ENCODE measurements at regions not wholly inside any gene's neighbourhood (a gene's known extent, or its start where the extent isn't known, plus 50 kb on each side); places are given as distances from the start of the nearest gene placed in this dataset.
"Not testable (repeated sequence)": the region's sequence is repeated elsewhere in the genome, so short reads cannot be mapped to it uniquely, and the experiment has no call there.

- no peaks in the 10 kb centered on the region for H3K36me3 ChIP-seq (ENCODE audit: insufficient read depth, insufficient read length, low read length)
- H3K27me3 ChIP-seq (ENCODE audit: insufficient read depth, insufficient read length): no peaks in the 10 kb centered on the region
- TF ChIP-seq YY1 (IDR thresholded peaks at IDR 0.05; ENCODE audit: insufficient read depth, insufficient read length): no peak
- no peak for TF ChIP-seq ZNF274 (IDR thresholded peaks at IDR 0.05; ENCODE audit: low read depth, low read length)
- TF ChIP-seq SUZ12 (IDR thresholded peaks at IDR 0.05; ENCODE audit: extremely low read depth, insufficient read depth, insufficient read length): no peak
- no peaks in the 10 kb centered on the region for H3K4me1 ChIP-seq (ENCODE audit: insufficient read depth, insufficient read length)
- H3K4me3 ChIP-seq (ENCODE audit: insufficient read length, low read depth): no peak overlapping the region
- H3K9ac ChIP-seq (ENCODE audit: insufficient read length, low read depth): no peak overlapping the region
- no peaks in the 10 kb centered on the region for H3K9me3 ChIP-seq (ENCODE audit: insufficient read depth, low read length)
- DNase-seq (ENCODE audit: low read depth, low spot score): no peak
Observed at GRCh38 chr14:22380571-22381407, 208.2 kb downstream of the DAD1 start.

DNA sequence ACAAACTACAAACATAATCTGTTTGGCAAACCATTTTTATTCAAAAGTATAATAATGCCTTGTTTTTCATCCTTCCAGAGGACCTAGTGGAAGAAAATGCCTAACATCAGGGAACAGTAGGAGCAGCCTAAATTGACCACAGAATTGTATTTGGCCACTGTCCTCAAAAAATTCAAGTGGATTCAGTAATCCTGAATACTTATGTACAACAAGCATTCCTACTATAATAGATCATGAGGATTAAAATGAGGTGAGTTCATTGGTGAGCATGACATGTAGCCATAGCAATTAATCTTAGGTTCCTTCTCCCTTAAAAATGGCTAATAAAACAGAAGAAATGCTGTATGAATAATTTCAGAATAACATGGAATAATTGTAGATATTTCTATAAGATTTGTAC, 209.3 kb downstream of the DAD1 start:
- TF ChIP-seq SUZ12 (IDR thresholded peaks at IDR 0.05; ENCODE audit: extremely low read depth, insufficient read depth, insufficient read length) (no peak), ZNF274 (IDR thresholded peaks at IDR 0.05; ENCODE audit: low read depth, low read length) (no peak), YY1 (IDR thresholded peaks at IDR 0.05; ENCODE audit: insufficient read depth, insufficient read length) (no peak)
- H3K27me3 ChIP-seq (ENCODE audit: insufficient read depth, insufficient read length): no peaks in the 10 kb centered on the region
- no peaks in the 10 kb centered on the region for H3K4me1 ChIP-seq (ENCODE audit: insufficient read depth, insufficient read length)

GRCh38 chr14:22378181-22378580, 210.8 kb downstream of the DAD1 start:
- no peaks in the 10 kb centered on the region for H3K4me1 ChIP-seq (ENCODE audit: insufficient read depth, insufficient read length)
- no peaks in the 10 kb centered on the region for H3K27me3 ChIP-seq (ENCODE audit: insufficient read depth, insufficient read length)
- no peak overlapping the region for H3K4me3 ChIP-seq (ENCODE audit: insufficient read length, low read depth)
- H3K9ac ChIP-seq (ENCODE audit: insufficient read length, low read depth): no peak overlapping the region
- H3K36me3 ChIP-seq (ENCODE audit: insufficient read depth, insufficient read length, low read length): no peaks in the 10 kb centered on the region
- no peaks in the 10 kb centered on the region for H3K9me3 ChIP-seq (ENCODE audit: insufficient read depth, low read length)
- no peak for DNase-seq (ENCODE audit: low read depth, low spot score)
- TF ChIP-seq SUZ12 (IDR thresholded peaks at IDR 0.05; ENCODE audit: extremely low read depth, insufficient read depth, insufficient read length) (no peak), YY1 (IDR thresholded peaks at IDR 0.05; ENCODE audit: insufficient read depth, insufficient read length) (no peak), ZNF274 (IDR thresholded peaks at IDR 0.05; ENCODE audit: low read depth, low read length) (no peak)

More for the DNA sequence above, 209.3 kb downstream of the DAD1 start:
- DNase-seq (ENCODE audit: low read depth, low spot score): no peak
- no peaks in the 10 kb centered on the region for H3K9me3 ChIP-seq (ENCODE audit: insufficient read depth, low read length)
- no peaks in the 10 kb centered on the region for H3K36me3 ChIP-seq (ENCODE audit: insufficient read depth, insufficient read length, low read length)
- H3K4me3 ChIP-seq (ENCODE audit: insufficient read length, low read depth): no peak overlapping the region
- no peak overlapping the region for H3K9ac ChIP-seq (ENCODE audit: insufficient read length, low read depth)

DNA sequence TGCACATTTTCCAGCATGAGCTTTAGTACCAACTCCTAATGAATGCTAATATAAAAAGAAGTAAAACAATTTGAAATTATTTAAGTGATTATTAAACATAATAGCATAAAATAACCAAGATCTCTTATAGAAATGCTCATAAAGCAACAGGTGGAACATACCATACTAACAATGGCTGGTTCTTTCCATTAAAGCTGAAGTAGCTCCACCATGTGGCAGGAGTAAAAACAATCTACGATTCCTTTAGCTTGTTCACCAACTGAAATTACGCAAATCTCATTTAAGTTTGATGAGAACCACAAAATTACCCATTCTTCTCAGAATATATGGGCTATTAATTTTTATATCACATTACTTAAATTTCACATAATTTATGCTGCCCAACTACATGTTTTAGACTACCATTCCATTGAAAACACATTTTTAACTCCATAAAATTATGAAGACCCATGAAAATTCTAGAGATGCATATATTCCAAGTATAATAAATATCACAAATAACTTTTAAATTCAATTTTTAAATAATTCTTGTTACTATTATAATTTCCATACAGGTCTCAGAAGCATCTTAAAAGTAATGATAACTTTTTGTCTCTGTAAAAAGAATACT, 213.6 kb downstream of the DAD1 start:
- no peaks in the 10 kb centered on the region for H3K4me1 ChIP-seq (ENCODE audit: insufficient read depth, insufficient read length)
- H3K4me3 ChIP-seq (ENCODE audit: insufficient read length, low read depth): no peak overlapping the region
- no peak overlapping the region for H3K9ac ChIP-seq (ENCODE audit: insufficient read length, low read depth)
- TF ChIP-seq ZNF274 (IDR thresholded peaks at IDR 0.05; ENCODE audit: low read depth, low read length): no peak
- TF ChIP-seq SUZ12 (IDR thresholded peaks at IDR 0.05; ENCODE audit: extremely low read depth, insufficient read depth, insufficient read length): no peak
- no peak for TF ChIP-seq YY1 (IDR thresholded peaks at IDR 0.05; ENCODE audit: insufficient read depth, insufficient read length)
- H3K27me3 ChIP-seq (ENCODE audit: insufficient read depth, insufficient read length): no peaks in the 10 kb centered on the region
- peak; percentile 28 for DNase-seq (ENCODE audit: low read depth, low spot score)
- no peaks in the 10 kb centered on the region for H3K36me3 ChIP-seq (ENCODE audit: insufficient read depth, insufficient read length, low read length)
- H3K9me3 ChIP-seq (ENCODE audit: insufficient read depth, low read length): no peaks in the 10 kb centered on the region

DNA sequence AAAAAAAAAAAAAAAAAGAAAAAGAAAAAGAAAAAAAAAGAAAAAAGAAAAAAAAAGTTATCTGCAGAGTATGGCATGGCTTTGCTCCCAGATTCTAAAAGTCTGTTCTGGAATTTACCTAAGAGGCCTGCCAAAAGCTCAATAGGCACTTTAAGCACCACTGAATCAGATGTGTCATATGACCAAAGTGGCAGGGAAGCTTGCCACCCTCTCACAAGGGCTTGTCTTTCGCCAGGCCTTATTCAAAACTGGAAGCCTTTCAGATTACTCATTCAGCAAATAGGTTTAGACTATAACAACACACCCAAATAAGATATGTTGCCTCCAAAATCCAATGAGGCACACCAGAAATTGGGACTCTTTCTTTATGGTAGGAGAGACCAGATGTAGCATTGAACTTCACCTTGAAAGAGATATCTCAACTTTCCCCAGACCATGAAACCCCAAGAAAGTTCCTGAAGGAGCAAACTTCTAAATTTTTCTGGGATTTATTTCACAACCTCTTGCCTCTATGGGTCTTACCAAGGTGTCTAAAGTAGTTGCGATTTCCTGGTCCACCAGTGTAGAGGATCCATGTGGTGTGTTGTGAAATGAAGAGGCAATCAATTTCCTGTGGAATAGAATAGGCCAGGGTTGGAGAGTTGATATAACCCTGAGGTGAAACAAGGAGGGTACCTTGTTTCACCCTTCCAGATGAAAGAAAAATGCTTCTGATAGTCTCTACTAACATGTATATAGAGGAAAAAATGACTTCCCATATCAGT, 218.8 kb downstream of the DAD1 start:
- DNase-seq (ENCODE audit: low read depth, low spot score): no peak
- TF ChIP-seq SUZ12 (IDR thresholded peaks at IDR 0.05; ENCODE audit: extremely low read depth, insufficient read depth, insufficient read length): no peak
- TF ChIP-seq ZNF274 (IDR thresholded peaks at IDR 0.05; ENCODE audit: low read depth, low read length): no peak
- no peak for TF ChIP-seq YY1 (IDR thresholded peaks at IDR 0.05; ENCODE audit: insufficient read depth, insufficient read length)

GRCh38 chr14:22358726-22359125, 230.3 kb downstream of the DAD1 start:
- DNase-seq (ENCODE audit: low read depth, low spot score): no peak
- H3K9ac ChIP-seq (ENCODE audit: insufficient read length, low read depth): no peak overlapping the region
- H3K27me3 ChIP-seq (ENCODE audit: insufficient read depth, insufficient read length): no peaks in the 10 kb centered on the region
- no peaks in the 10 kb centered on the region for H3K36me3 ChIP-seq (ENCODE audit: insufficient read depth, insufficient read length, low read length)
- peaks cover 11% of the 10 kb centered on the region; the same call in 1 of the 2 replicates for H3K9me3 ChIP-seq (ENCODE audit: insufficient read depth, low read length)
- no peak overlapping the region for H3K4me3 ChIP-seq (ENCODE audit: insufficient read length, low read depth)
- no peaks in the 10 kb centered on the region for H3K4me1 ChIP-seq (ENCODE audit: insufficient read depth, insufficient read length)
- no peak for TF ChIP-seq SUZ12 (IDR thresholded peaks at IDR 0.05; ENCODE audit: extremely low read depth, insufficient read depth, insufficient read length)
- TF ChIP-seq ZNF274 (IDR thresholded peaks at IDR 0.05; ENCODE audit: low read depth, low read length): no peak
- TF ChIP-seq YY1 (IDR thresholded peaks at IDR 0.05; ENCODE audit: insufficient read depth, insufficient read length): no peak

More for the DNA sequence above, 218.8 kb downstream of the DAD1 start:
- Histone ChIP-seq H3K4me1 (ENCODE audit: insufficient read depth, insufficient read length) (no peaks in the 10 kb centered on the region), H3K9me3 (ENCODE audit: insufficient read depth, low read length) (no peaks in the 10 kb centered on the region), H3K27me3 (ENCODE audit: insufficient read depth, insufficient read length) (no peaks in the 10 kb centered on the region), H3K4me3 (ENCODE audit: insufficient read length, low read depth) (no peak overlapping the region), H3K36me3 (ENCODE audit: insufficient read depth, insufficient read length, low read length) (no peaks in the 10 kb centered on the region), H3K9ac (ENCODE audit: insufficient read length, low read depth) (no peak overlapping the region)

GRCh38 chr14:22349281-22349680, 239.7 kb downstream of the DAD1 start:
- H3K9me3 ChIP-seq (ENCODE audit: insufficient read depth, low read length): peaks cover 19% of the 10 kb centered on the region; the same call in 1 of the 2 replicates
- not testable (repeated sequence) for H3K4me3 ChIP-seq (ENCODE audit: insufficient read length, low read depth); H3K36me3 ChIP-seq (ENCODE audit: insufficient read depth, insufficient read length, low read length); DNase-seq (ENCODE audit: low read depth, low spot score); H3K9ac ChIP-seq (ENCODE audit: insufficient read length, low read depth); H3K27me3 ChIP-seq (ENCODE audit: insufficient read depth, insufficient read length); H3K4me1 ChIP-seq (ENCODE audit: insufficient read depth, insufficient read length)

Measured in NT2/D1 (cell line).